GM21390 (cell line): ENCODE measurements at regions not wholly inside any gene's neighbourhood (a gene's known extent, or its start where the extent isn't known, plus 50 kb on each side); places are given as distances from the start of the nearest gene placed in this dataset.

ENCODE experiments used
- ATAC-seq: cut with Tn5 transposase; IDR thresholded peaks from one replicate; pipeline ENCODE4 v1.9.1; 2021; ENCODE audit not compliant: unreplicated experiment

DNA sequence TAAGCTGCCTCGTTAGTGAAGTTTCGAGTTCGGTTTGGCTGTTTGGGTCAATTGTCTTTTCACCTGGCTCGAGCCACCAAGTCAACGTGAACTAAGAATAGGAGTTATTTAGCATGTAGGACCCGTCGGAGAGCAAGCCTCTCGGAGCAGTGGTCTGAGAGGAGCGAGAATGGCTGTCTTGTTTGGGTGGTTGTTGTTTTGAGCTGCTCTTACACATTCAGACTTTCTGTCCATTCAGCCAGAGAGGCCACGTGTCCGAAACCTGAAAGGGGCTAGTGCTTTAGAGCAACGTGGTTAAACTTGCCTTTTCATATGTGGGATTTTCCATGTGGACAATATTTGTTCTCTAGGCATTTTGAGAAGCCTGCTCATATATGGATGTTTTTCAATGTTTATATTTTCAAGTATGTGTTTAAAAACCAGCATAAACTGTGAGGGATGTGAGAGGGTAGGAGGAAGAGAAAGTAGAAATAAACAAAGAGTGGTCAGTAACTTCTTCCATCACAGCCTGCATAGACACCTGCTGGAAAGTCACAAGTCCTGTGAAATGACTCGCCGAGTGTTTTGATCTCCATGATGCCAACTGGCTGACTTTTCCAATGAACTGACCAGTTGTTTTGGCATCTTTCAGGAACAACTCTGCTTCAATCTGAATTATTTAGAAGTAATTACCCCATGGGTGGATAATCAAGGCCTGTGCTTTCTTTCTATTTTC lies 221.0 kb downstream of the ASCL1 start:
- no peak for ATAC-seq

GRCh38 chr12:103181366-103182152 lies 224.1 kb downstream of the ASCL1 start:
- peak; percentile 97 for ATAC-seq

DNA sequence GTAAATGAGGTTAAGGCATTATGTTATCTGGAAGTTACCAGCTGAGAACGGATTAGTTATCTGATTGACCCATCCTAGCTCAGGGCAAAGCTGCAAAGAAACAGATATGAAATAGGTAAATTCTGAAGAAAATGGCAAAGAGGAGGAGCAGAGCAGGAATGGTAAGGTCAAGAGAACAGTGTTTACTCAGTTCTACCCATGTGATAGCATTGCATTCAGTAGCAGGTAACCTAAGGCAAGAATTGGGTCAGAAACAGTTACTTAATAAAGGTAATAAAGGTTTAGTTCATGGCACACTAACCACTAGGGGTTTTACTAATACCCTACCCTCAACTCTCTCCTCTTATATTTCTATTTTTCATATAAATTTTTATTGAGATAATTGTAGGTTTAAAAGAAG lies 224.8 kb downstream of the ASCL1 start:
- ATAC-seq = no peak

DNA sequence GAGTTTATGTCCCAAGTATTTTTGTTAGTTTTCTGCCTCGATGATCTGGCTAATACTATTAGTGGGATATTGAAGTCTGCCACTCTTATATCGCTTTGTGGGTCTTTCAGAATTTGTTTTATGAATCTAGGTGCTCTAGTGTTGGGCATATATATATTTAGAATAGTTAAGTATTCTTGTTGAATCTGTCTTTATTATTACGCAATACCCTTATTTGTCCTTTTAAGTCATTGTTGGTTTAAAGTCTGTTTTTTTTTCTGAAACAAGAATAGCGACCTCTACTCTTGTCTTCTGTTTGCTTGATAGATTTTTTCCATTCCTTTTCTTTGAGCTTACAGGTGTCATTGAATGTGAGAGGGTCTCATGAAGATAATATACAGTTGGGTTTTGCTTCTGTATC lies 239.0 kb downstream of the ASCL1 start:
- no peak for ATAC-seq

DNA sequence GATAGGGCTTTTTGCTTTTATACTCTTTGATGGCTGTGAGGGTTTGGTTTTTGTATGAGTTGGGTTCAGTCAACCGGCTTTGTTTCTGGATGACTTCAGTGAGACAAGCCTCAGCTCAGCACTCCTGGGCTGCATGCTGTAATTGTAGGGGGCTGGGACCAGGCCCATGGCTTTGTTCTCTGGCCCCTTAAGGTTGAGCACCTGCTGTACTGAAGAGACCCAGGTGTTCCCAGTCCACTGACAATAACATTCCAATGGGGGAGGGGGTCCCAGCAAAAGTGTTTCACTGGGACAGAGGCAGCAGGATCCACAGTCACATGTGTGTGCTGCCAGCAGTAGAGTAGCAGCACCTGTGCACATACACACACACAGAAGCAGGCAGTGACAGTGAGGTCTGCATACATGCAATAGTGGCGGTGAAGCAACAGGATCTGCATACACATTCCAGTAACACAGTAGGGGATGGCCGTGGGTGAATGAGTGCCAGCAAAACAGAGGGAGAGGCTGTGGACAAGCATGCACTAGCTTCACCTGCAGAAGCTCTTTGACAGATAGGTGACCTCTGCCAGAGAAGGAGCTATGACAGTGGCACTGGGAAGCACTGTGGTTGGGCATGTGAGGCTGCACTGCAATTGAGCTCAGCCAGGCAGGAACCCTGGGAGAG lies 240.4 kb downstream of the ASCL1 start:
- ATAC-seq = no peak

- no peak for ATAC-seq
Measured at GRCh38 chr12:103198499-103198898, 241.0 kb downstream of the ASCL1 start.

DNA sequence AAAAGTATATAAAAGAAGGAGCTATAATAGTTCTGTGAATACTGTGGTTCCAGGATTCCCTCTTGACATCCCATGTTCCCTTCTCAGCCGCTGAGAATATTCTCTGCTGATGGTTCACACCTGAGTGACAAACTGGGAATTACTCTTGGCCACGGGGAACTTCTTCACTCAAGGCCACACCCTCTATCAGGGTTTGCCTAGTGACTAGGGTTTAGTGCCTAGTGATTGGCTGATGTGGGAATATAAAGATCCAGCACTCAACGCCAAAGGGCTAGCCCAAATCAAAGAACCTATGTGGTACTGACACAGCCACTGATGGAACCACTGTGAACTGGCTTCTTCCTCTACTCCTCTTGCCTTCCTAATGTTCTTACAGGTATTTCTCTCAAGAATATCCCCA lies 248.4 kb downstream of the ASCL1 start:
- no peak for ATAC-seq

GRCh38 chr12:103207936-103208335 lies 250.5 kb downstream of the ASCL1 start:
- ATAC-seq = no peak

DNA sequence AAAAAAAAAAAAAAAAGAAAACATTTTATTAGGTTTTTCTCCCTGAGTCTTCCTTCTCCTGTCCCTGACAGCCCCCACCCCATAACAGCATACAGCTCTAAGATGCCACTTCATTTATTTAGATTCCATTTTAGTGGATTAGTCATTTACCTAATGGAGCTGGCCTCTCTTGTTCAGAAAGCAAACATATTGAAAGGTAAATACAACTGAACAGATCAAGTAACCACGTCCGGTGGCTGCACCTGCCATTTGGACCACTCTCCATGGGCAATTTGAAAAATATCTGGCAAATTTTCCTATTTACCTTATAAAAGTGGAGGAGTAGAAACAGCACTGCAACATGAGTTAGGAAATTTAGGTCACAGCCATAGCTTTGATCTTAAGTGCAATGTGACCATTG lies 254.6 kb downstream of the C12orf42 start:
- ATAC-seq = no peak

DNA sequence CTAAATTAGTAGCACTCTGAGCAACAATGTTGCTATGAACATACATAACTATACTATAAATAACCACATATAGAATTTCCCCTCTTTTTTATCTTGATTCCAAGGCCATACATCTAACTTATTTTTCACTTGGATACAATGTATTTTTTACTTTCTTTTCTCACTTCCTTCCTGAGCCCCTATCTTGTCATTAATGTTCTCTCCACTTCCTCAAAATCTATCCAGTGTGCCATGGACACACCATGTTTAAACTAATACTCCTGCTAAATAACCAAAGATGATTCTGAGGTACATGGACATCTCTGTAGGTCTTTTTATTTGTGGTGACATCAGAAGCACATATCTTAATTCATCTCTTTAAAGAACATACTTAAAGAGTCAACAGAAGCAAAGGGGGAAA lies 251.2 kb downstream of the C12orf42 start:
- no peak for ATAC-seq

DNA sequence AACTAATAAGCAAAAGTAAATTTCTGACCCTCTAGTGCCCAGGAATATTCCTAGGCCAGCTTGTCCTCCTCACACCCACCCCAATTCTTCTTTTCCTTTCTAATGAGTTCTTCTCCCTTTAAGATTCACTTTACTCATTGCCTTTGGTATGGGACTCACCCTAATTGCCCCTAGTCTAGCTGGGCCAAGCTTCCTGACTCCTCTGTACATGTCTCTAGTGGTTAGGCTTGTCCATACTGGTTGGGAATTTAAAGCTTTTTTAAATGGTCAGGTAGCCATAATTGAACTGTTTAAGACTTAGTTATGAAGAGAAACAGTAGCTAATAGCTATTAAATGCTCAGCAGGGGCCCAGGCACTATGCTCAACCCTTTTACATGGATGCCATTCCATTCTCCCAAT lies 248.2 kb downstream of the C12orf42 start:
- ATAC-seq = no peak

DNA sequence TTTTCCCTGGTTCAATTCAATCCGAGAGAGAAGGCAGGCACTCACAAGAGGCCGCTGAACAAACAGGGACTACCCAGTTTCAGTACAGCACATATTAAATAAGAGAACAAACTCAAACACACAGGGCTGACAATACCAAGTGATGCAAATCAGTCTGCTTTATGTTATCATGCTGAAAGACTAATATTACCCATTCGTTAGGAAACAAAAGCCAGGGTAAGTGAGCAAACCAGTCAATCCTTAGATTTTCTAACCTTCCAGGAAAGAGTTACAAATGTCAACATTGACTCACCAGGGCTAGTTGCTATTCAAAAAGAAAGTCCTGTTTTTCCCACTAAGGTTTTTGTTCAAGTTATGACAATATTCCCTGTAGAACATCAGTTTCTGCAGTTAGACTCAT lies 246.2 kb downstream of the C12orf42 start:
- ATAC-seq = no peak

- no peak for ATAC-seq
Measured at GRCh38 chr12:103250487-103250886, 245.3 kb downstream of the C12orf42 start.
